COLO668 (cell line): ENCODE measurements at regions not wholly inside any gene's neighbourhood (a gene's known extent, or its start where the extent isn't known, plus 50 kb on each side); places are given as distances from the start of the nearest gene placed in this dataset.

Experiments used
- DNase-seq: peaks from one replicate; lab custom pipeline; 2025; ENCODE audit not compliant: unreplicated experiment; lab: John Stamatoyannopoulos, UW

DNA sequence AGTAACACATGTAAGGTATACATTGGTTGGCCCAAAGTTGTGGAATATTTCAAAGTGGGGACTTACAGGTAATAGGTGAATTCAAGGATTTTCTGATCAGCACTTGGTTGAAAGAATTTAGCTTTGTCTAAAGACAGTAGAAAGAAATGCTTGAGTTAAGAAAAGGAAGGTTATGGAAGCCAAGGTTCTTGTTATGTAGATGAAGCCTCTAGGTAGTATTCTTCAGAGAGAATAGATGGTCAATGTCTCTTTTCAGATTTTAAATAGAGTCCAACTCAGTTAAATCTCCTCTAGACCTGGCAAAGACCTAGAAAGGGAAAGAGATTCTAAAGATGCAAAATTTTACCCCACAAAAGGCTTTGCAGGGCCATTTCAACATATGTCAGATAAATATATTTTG, 157.4 kb downstream of the ANKRD30B start:
- no peak for DNase-seq

DNA sequence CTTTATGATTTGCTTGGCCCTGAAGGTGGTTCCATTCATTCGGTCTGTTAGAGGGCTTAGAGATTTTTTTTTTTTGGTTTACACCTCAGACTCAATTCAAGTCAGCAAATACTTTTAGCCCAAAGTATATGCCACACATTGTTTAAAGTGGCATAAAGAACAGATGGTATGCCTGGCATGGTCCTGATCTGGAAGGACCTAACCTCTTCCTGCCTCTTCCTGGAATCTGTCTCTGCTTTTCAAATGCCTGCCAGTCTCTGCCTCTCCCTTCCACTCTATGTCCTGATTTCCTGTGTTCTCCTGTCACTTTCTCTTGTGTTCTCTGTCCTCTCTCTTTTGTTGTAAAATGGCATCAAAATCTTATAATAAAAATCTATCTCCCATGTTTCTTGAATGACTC, 158.0 kb downstream of the ANKRD30B start:
- DNase-seq: no peak

DNA sequence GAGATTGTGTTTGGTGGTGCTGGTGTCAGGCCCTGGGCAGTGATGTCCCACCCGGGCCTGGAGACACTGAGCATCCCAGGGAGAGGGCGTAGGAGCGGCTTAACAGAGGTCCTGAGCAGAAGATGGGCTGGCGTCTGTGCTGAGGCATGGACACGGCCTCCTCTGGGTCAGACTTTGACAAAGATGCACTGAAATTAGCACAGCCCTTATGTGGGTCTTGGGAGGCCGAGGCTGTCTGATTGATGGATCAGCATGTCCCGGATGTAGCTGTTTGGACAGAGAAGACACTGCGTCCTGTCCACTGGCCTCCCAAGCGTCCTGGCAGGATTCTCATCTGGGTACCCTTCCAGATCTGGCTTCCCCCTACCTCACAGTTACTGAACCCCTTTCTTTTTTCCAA, 159.4 kb downstream of the ANKRD30B start:
- no peak for DNase-seq

- DNase-seq: no peak
Measured at GRCh38 chr18:14908541-14908940, 160.6 kb downstream of the ANKRD30B start.

- no peak for DNase-seq
Measured at GRCh38 chr18:14912967-14913366, 165.0 kb downstream of the ANKRD30B start.

- no peak for DNase-seq
Measured at GRCh38 chr18:14914121-14914520, 166.1 kb downstream of the ANKRD30B start.

DNA sequence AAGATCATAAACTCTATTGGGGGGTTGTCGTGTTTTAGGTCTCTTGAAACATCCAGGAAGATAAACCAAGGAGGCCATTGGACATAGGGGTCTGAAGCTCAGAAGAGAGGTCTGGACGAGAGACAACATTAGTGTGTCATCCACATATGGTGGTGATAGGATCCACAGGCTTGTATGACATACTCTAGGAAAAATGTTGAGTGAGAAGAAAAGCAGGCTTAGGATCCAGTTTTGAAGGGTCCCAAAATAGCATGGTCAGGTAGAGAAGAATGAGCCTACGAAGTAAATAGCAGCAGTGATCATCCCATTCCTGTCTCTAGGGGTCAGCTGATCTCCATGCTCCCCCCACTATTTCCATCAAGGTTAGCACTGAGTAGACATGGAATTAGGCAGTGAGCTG, 166.8 kb downstream of the ANKRD30B start:
- DNase-seq: no peak

- DNase-seq: no peak
Measured at GRCh38 chr18:14916181-14916580, 168.2 kb downstream of the ANKRD30B start.

- no peak for DNase-seq
Measured at GRCh38 chr18:14916851-14917250, 168.9 kb downstream of the ANKRD30B start.

DNA sequence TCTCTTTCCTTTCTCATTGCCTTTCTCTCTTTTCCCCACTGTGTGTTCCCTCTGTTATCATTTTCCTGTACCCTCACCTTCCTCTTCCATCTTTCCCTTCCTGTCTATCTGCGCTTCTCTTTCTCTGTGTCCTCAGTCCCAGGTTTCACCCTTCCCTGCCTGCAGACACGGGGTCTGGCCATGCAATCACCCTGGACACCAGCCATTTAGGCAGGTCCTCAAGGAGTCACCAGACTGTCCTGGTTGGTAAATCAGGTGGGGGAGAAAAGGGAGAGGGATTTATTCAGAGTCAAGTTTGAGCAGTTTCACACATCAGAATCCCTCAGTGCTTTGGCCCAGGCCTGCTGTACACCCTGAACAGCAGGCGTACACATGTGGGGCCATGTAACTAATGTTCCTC, 169.3 kb downstream of the ANKRD30B start:
- no peak for DNase-seq

DNA sequence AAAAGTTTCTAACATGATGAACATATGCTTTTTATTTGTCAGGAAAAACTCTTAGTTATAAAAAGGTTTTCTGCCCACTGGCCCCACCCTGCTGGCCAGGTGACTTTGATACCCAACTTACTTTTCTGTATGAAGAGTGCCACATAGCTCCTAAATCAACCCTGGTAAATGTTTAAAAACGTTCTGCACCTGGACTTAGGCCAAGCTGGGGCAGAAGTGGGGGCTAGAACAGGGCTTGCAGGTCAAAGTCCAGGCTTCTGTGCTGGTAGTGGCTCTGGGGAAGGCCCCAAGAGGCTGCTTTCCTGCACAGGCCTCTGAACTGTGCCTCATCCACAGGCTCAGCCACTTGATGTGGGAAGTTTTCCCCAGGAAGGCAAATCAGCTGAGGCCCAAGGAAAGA, 171.7 kb downstream of the ANKRD30B start:
- DNase-seq: no peak

DNA sequence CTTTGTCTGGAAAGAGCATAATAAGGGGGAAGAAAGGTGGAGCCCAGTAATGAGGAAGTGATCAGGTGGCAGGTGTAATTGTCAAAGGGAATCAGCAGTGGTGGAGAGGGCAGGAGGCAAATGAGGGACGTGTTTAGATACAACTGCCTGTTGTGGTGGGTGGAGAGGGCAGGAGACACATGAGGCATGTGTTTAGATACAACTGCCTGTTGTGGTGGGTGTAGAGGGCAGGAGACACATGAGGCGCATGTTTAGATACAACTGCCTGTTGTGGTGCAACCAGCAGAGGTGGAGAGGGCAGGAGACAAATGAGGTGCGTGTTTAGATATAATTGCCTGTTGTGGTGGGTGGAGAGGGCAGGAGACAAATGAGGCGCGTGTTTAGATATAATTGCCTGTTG, 173.1 kb downstream of the ANKRD30B start:
- DNase-seq: no peak

DNA sequence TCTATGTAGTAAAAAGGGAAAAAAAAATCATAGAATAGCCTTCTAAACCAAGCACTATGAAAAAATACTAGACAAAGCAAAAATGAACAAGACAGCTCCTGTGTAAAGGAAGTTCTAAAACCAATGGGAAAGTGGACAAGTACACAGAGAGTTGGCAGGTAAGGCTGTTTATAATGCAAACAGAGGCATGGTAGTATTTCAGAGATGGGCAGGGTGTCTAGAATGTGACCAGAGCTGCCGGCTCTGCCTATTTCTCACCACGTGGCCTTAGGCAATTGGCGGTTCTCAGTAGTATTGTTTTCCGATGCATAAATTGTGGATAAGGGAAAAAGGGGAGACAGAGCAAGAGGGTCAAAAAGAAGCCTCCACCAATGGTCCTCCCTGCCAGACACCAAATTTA, 173.6 kb downstream of the ANKRD30B start:
- DNase-seq: no peak

DNA sequence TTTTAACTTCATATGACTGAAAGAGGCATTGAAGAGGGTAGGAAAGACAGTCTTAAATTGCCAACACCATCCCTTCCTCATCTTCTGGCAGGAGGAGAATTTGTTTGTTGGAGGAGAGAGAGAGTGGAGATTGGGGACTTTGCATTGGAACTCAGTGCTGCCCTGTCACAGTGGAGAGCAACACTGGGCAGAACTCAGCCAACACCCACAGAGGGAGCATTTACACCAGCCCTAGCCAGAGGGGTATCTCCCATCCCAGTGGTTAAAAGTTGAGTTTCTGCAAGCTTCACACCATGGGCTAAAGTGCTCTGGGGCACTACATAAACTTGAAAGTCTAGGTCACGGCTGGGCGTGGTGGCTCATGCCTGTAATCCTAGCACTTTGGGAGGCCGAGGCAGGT, 174.1 kb downstream of the ANKRD30B start:
- no peak for DNase-seq

DNA sequence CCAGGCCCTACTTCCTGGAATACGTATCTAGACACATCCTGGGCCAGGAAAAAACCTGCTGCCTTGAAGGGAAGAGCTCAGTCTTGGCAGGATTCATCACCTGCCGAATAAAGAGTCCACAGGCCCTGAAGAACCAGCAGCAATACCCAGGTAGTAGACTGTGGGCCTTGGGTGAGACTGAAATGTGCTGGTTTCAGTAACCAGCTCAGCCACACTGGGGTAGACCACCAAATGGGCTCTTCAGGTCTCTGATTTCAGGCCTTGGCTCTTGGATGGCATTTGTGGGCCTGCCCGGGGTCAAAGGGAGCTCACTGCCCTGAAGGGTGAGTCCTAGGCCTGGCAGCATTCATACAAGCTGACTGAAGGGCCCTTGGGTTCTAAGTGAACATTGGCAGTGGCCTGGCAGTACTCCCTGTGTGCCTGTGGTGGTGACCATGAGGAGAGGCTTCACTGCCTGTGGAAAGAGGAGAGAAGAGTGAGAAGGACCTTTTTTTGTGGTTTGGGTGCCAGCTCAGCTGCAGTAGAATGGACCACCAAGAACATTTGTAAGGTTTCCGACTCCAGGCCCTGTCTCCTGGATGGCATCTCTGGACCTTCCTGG, 175.1 kb downstream of the ANKRD30B start:
- no peak for DNase-seq

DNA sequence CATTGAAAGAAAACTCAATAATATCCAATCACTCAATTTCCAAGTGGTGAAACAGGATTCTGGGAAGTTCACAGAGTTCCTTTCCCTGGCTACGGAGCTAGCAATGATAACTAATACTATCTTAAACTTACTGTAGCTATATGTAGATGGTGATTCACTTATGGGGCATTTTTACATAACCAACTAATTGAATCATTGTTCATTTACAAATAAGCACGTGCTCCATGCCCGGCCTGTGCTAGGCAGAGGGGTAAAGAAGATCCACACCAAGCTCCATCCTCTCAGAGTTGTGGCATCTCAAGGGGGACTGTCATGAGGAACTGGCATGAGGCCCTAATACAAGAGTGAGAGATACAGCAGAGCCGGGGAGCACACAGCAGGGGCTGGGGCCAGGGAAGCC, 176.3 kb downstream of the ANKRD30B start:
- DNase-seq: no peak

GRCh38 chr18:14925281-14925709, 177.3 kb downstream of the ANKRD30B start:
- no peak for DNase-seq

- no peak for DNase-seq
Measured at GRCh38 chr18:14927701-14928100, 179.7 kb downstream of the ANKRD30B start.

GRCh38 chr18:14928396-14928795, 180.4 kb downstream of the ANKRD30B start:
- no peak for DNase-seq

DNA sequence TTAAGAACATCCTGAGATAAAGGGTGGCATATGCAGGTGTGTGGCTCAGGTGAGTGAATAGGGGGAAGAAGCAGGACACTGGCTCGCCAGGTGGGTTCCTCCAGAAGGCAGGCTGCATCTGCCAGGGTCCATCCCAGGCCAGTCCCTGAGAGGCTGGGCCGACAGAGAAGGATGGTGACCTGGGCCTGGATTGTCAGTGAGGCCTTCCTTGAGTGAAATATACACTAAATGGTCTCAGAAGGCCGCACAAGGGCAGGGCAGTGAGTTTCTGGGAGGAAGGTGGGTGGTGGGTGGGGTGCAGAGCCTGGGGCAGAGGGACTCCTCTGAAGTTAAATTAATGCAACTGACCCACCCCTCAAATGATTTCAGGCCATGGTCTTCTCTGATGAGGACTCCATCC, 182.1 kb downstream of the ANKRD30B start:
- no peak for DNase-seq

GRCh38 chr18:14930576-14930975, 182.6 kb downstream of the ANKRD30B start:
- DNase-seq: no peak

DNA sequence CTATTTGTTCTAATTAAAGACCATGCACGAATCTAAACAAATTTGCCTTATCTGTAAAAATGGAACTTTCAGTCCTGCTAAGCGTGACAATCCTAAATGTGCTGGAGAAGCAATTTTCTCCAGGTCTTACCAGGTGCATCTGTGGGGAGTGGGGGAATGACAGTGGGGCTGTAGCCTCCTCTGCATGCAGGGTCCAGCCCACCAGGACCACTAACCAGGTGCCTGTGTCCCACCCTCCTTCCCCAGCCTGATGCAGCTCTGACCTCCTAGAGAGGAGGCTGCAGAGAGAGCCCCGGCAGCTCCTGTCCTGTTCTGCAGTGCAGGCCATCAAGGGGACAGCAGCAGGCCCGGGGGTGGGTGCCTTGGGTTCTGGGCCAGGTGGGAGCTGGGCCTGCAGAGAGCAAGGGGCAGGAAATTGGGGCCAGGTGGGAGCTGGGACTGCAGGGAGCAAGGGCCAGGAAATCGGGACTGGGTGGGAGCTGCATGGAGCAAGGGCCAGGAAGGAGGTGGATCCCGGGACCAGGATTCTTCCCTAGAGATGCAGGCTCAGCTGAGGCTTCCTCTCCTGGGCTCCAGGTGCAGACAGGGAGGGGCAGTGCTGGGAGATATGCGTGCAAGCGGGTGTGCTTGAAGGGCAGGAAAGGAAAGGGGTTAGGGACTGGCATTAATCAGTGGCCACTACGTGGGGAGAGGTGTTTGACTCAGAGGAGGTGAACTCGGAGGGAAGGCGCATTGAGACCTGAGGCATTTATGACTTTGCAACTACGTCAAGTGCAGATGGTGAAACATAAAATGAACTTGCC, 185.3 kb downstream of the ANKRD30B start:
- no peak for DNase-seq

GRCh38 chr18:14933964-14934363, 186.0 kb downstream of the ANKRD30B start:
- no peak for DNase-seq
